Natural killer cell (primary cell): ENCODE measurements at regions not wholly inside any gene's neighbourhood (a gene's known extent, or its start where the extent isn't known, plus 50 kb on each side); places are given as distances from the start of the nearest gene placed in this dataset.

Source experiments
- ATAC-seq, 3 donors: fragments of 150-1000 bp in 2 of 3; fragments of 200-7000 bp in 1 of 3; cut with Tn5 transposase; 1 replicate in 1 of 3; 2 replicates in 2 of 3; pipeline ENCODE4 v1.10.0; 2021; ENCODE audit warnings: mild to moderate bottlenecking in 2 of 3, moderate library complexity in 2 of 3
- DNase-seq, 2 donors: peaks; one replicate each; pipeline versions ENCODE4 v3.0.0 to v3.0.0-alpha.2; 2013 to 2021; ENCODE audit warnings: mixed read lengths in 1 of 2
- H3K27ac ChIP-seq: one replicate; pipeline ENCODE4 v1.5.1; 2013; ENCODE audit warnings: mild to moderate bottlenecking, low read length
- H3K27me3 ChIP-seq: one replicate; pipeline ENCODE4 v1.6.1; 2013; ENCODE audit warnings: low read length; ENCODE audit not compliant: control insufficient read depth, insufficient read depth
- H3K36me3 ChIP-seq: one replicate; pipeline ENCODE4 v1.6.1; 2013; ENCODE audit warnings: low read length; ENCODE audit not compliant: control insufficient read depth, insufficient read depth
- H3K4me1 ChIP-seq: one replicate; pipeline ENCODE4 v1.6.1; 2013; ENCODE audit warnings: low read length; ENCODE audit not compliant: control insufficient read depth, insufficient read depth
- H3K4me3 ChIP-seq: one replicate; pipeline ENCODE4 v1.5.1; 2013; ENCODE audit warnings: low read length
- H3K9me3 ChIP-seq: one replicate; pipeline ENCODE4 v1.6.1; 2013; ENCODE audit warnings: low read length; ENCODE audit not compliant: control insufficient read depth, insufficient read depth
- H3K27ac Mint-ChIP-seq, 2 donors: one replicate each; pipeline ENCODE4 v1.8.0; 2022; ENCODE audit warnings: mild to moderate bottlenecking in 2 of 2, mixed read lengths in 2 of 2, moderate library complexity in 1 of 2
- H3K27me3 Mint-ChIP-seq, 2 donors: one replicate each; pipeline ENCODE4 v1.8.0; 2022; ENCODE audit warnings: low read depth in 2 of 2, mixed read lengths in 2 of 2
- H3K36me3 Mint-ChIP-seq: one replicate; pipeline ENCODE4 v1.8.0; 2022; ENCODE audit warnings: mixed read lengths
- H3K4me1 Mint-ChIP-seq, 2 donors: one replicate each; pipeline ENCODE4 v1.8.0; 2022; ENCODE audit warnings: mixed read lengths in 2 of 2
- H3K4me3 Mint-ChIP-seq: one replicate; pipeline ENCODE4 v1.8.0; 2022; ENCODE audit warnings: mild to moderate bottlenecking, moderate library complexity, mixed read lengths
- H3K9me3 Mint-ChIP-seq, 2 donors: one replicate each; pipeline ENCODE4 v1.8.0; 2022; ENCODE audit warnings: mixed read lengths in 2 of 2
- WGBS: methylation state at CpG from one replicate; pipeline ENCODE4 v1.1.7; 2013; ENCODE audit warnings: missing lambda C conversion rate; ENCODE audit not compliant: insufficient coverage; 5-methylcytosine and 5-hydroxymethylcytosine counted together
- intact Hi-C: fragments of 100-400 bp; cut with micrococcal nuclease; formaldehyde crosslinking; loops from one replicate; pipeline ENCODE4 v1.14.2; 2022
- TF ChIP-seq, protein P1 (sequence below): fragments of 200-600 bp; IDR thresholded peaks from one replicate; pipeline ENCODE4 v1.8.0; 2022; ENCODE audit warnings: antibody characterized with exemption

DNA sequence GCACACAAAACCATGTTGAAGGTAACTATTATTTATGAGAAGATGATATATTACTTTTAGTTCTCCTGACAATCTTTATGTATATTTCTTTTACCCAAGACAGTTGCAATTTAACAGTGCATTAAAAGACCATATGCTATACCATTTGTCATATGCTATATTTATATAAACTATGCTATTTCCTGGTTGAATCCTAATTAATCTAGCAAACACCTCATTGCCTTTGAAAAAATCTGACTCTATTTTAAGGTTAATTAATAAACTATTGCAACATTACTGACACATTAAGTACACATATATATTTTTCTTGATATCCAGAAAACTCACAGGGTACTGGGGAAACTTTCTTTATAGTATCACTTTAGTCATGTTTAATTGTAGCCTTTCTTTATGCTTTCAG lies 649.4 kb upstream of the PCDH20 start:
- TF ChIP-seq, protein P1, sequence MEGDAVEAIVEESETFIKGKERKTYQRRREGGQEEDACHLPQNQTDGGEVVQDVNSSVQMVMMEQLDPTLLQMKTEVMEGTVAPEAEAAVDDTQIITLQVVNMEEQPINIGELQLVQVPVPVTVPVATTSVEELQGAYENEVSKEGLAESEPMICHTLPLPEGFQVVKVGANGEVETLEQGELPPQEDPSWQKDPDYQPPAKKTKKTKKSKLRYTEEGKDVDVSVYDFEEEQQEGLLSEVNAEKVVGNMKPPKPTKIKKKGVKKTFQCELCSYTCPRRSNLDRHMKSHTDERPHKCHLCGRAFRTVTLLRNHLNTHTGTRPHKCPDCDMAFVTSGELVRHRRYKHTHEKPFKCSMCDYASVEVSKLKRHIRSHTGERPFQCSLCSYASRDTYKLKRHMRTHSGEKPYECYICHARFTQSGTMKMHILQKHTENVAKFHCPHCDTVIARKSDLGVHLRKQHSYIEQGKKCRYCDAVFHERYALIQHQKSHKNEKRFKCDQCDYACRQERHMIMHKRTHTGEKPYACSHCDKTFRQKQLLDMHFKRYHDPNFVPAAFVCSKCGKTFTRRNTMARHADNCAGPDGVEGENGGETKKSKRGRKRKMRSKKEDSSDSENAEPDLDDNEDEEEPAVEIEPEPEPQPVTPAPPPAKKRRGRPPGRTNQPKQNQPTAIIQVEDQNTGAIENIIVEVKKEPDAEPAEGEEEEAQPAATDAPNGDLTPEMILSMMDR: no peak
- H3K36me3 Mint-ChIP-seq: peaks cover 8% of the 10 kb centered on the region
- H3K4me3 Mint-ChIP-seq: no peak overlapping the region

DNA sequence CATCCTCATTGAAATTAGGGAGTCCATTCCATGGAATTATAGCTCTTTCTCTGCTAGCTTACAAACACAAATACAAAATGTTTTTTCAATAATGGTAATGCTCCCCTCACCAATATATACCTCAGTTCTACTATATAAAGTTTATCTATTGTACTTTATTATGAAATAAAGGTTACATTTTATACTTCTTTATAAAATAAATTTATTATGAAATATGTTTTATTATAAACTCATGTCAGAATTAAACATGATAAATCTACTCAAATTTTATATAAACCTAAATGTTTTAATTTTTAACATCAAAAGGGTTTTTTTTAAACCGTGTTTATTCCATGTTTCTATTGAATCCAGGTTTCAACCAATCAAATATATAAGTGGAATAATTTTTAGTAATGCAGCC lies 646.1 kb upstream of the PCDH20 start:
- Histone ChIP-seq H3K27me3 (no peaks in the 10 kb centered on the region), H3K27ac (no peak overlapping the region), H3K9me3 (no peaks in the 10 kb centered on the region), H3K4me1 (no peaks in the 10 kb centered on the region), H3K4me3 (no peak overlapping the region), H3K36me3 (no peaks in the 10 kb centered on the region)
- intact Hi-C loops: no loop called here
- DNase-seq (no peak), ATAC-seq (no peak)
- TF ChIP-seq, protein P1: no peak
- Mint-ChIP-seq H3K27ac (no peak overlapping the region), H3K4me3 (no peak overlapping the region), H3K27me3 (no peaks in the 10 kb centered on the region), H3K4me1 (no peaks in the 10 kb centered on the region), H3K36me3 (peaks cover 8% of the 10 kb centered on the region), H3K9me3 (peaks cover 7 to 15% of the 10 kb centered on the region in 2 donors)
- no CpG with 5 or more reads among the region's 1 CpG for WGBS

More for the DNA sequence above, 649.4 kb upstream of the PCDH20 start:
- Histone ChIP-seq H3K9me3 (no peaks in the 10 kb centered on the region), H3K27me3 (no peaks in the 10 kb centered on the region), H3K27ac (no peak overlapping the region), H3K36me3 (no peaks in the 10 kb centered on the region), H3K4me3 (no peak overlapping the region), H3K4me1 (no peaks in the 10 kb centered on the region)
- ATAC-seq: no peak
- Mint-ChIP-seq H3K27me3 (no peaks in the 10 kb centered on the region), H3K4me1 (no peaks in the 10 kb centered on the region), H3K27ac (no peak overlapping the region), H3K9me3 (peaks cover 11 to 21% of the 10 kb centered on the region in 2 donors)
- intact Hi-C loops: no loop called here
- DNase-seq: no peak

DNA sequence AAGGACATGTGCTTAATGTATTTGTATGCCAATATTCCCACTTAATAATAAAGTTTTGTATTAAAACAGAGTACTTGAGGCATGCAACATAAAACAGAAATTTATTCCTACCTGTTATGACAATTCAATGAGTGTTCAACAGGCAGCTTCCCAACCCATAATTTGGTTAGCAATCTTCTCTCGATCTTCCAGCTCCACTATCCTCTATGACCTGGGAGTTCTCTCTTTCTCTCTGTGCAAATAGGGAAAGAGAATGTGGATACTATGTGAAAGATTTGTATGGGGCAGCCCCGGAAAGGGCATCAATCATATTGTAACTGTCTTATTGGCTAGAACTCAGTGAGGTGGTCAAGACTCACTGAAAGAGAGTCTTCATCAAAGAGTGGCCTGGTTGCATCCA lies 644.9 kb upstream of the PCDH20 start:
- WGBS: 83% methylated on average over 1 of the region's 2 CpGs
- H3K27me3 ChIP-seq: no peaks in the 10 kb centered on the region
- H3K9me3 Mint-ChIP-seq: peaks cover 9 to 17% of the 10 kb centered on the region in 2 donors
- TF ChIP-seq, protein P1: no peak
- H3K4me3 ChIP-seq: no peak overlapping the region
- H3K36me3 ChIP-seq: no peaks in the 10 kb centered on the region
- ATAC-seq (no peak), DNase-seq (no peak)
- no peaks in the 10 kb centered on the region for H3K4me1 ChIP-seq
- H3K4me3 Mint-ChIP-seq: no peak overlapping the region
- intact Hi-C loops: no loop called here
- peaks cover 8% of the 10 kb centered on the region for H3K36me3 Mint-ChIP-seq
- no peak overlapping the region for H3K27ac Mint-ChIP-seq
- H3K27ac ChIP-seq: no peak overlapping the region
- H3K4me1 Mint-ChIP-seq: no peaks in the 10 kb centered on the region
- no peaks in the 10 kb centered on the region for H3K9me3 ChIP-seq
- H3K27me3 Mint-ChIP-seq: no peaks in the 10 kb centered on the region

DNA sequence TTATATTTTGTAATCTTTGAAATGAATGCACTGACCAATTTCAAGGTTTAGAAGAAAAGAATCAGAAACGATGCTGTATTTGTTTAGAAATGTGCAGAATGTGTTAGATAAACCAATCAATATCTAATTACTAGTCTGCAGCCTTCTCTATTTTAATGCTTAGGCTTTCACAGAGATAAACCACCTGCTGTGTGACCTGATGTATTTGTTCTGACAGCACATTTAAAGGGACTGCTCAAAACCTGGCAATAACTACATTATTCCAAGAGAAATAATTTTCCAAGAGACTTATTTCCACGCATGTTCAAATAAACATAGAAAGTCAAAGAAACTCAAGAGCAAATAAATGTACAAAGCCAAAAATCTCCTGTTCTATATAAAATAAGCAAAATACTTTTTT lies 641.6 kb upstream of the PCDH20 start:
- TF ChIP-seq, protein P1: no peak
- ATAC-seq (no peak), DNase-seq (no peak)
- no peak overlapping the region for H3K4me3 Mint-ChIP-seq
- Histone ChIP-seq H3K4me3 (no peak overlapping the region), H3K36me3 (no peaks in the 10 kb centered on the region), H3K4me1 (no peaks in the 10 kb centered on the region), H3K27me3 (no peaks in the 10 kb centered on the region), H3K27ac (no peak overlapping the region), H3K9me3 (no peaks in the 10 kb centered on the region)
- no peaks in the 10 kb centered on the region for H3K27me3 Mint-ChIP-seq
- H3K36me3 Mint-ChIP-seq: no peaks in the 10 kb centered on the region
- H3K4me1 Mint-ChIP-seq: no peaks in the 10 kb centered on the region
- WGBS: no CpG with 5 or more reads among the region's 2 CpGs
- peaks cover 7 to 20% of the 10 kb centered on the region in 2 donors for H3K9me3 Mint-ChIP-seq
- H3K27ac Mint-ChIP-seq: no peak overlapping the region
- intact Hi-C loops: no loop called here
